ENCODE measurements at regions not wholly inside any gene's neighbourhood (a gene's known extent, or its start where the extent isn't known, plus 50 kb on each side); places are given as distances from the start of the nearest gene placed in this dataset.
A peak's percentile ranks its signal among the peaks of the same experiment; 100 is the strongest.

- H3K4me3 Mint-ChIP-seq, result no peak overlapping the region
- ChIA-PET POLR2A (no interaction called here), CTCF (no interaction called here)
- H3K27me3 ChIP-seq (ENCODE audit: insufficient read depth, low read length, poor library complexity, severe bottlenecking), result no peaks in the 10 kb centered on the region
- H3K4me1 ChIP-seq (ENCODE audit: insufficient read depth, low read length), result no peaks in the 10 kb centered on the region
- peaks cover 25 to 77% (median 51%) of the 10 kb centered on the region in 3 donors for H3K36me3 Mint-ChIP-seq
- H3K27ac Mint-ChIP-seq, result no peak overlapping the region
- peaks cover 0 to 6% (median 0%) of the 10 kb centered on the region in 3 donors for H3K4me1 Mint-ChIP-seq
- no peak overlapping the region for H3K4me3 ChIP-seq (ENCODE audit: low read length)
- H3K27ac ChIP-seq (ENCODE audit: low read depth, low read length), result no peak overlapping the region
- peaks cover 24 to 42% (median 37%) of the 10 kb centered on the region in 5 donors for H3K9me3 Mint-ChIP-seq
- H3K27me3 Mint-ChIP-seq, result peaks cover 0 to 2% of the 10 kb centered on the region in 2 donors
- no peaks in the 10 kb centered on the region for H3K9me3 ChIP-seq (ENCODE audit: low read length)
- no peak for DNase-seq
- H3K36me3 ChIP-seq (ENCODE audit: insufficient read depth, low read length), result no peaks in the 10 kb centered on the region
Observed at GRCh38 chr19:27779954-27780353, 1433.0 kb downstream of the UQCRFS1 start.

GRCh38 chr19:27777726-27778125 is 1435.2 kb downstream of the UQCRFS1 start:
- no peak for DNase-seq
- no peak overlapping the region for H3K4me3 ChIP-seq (ENCODE audit: low read length)
- H3K36me3 Mint-ChIP-seq, result peaks cover 23 to 86% (median 54%) of the 10 kb centered on the region in 3 donors
- no peaks in the 10 kb centered on the region for H3K36me3 ChIP-seq (ENCODE audit: insufficient read depth, low read length)
- CTCF ChIA-PET, result no interaction called here
- no peaks in the 10 kb centered on the region for H3K4me1 ChIP-seq (ENCODE audit: insufficient read depth, low read length)
- H3K27ac ChIP-seq (ENCODE audit: low read depth, low read length), result no peak overlapping the region
- POLR2A ChIA-PET, result no interaction called here
- H3K4me3 Mint-ChIP-seq, result no peak overlapping the region
- no peak overlapping the region for H3K27ac Mint-ChIP-seq
- peaks cover 0 to 2% of the 10 kb centered on the region in 2 donors for H3K27me3 Mint-ChIP-seq
- no peaks in the 10 kb centered on the region for H3K4me1 Mint-ChIP-seq
- H3K27me3 ChIP-seq (ENCODE audit: insufficient read depth, low read length, poor library complexity, severe bottlenecking), result no peaks in the 10 kb centered on the region
- peaks cover 14% of the 10 kb centered on the region for H3K9me3 ChIP-seq (ENCODE audit: low read length)
- peaks cover 37 to 63% (median 59%) of the 10 kb centered on the region in 5 donors for H3K9me3 Mint-ChIP-seq

- CTCF ChIA-PET, result no interaction called here
Observed at GRCh38 chr19:27777242-27777641, 1435.7 kb downstream of the UQCRFS1 start.

GRCh38 chr19:27776524-27776923 is 1436.4 kb downstream of the UQCRFS1 start:
- H3K27me3 ChIP-seq (ENCODE audit: insufficient read depth, low read length, poor library complexity, severe bottlenecking), result no peaks in the 10 kb centered on the region
- no peak overlapping the region for H3K27ac ChIP-seq (ENCODE audit: low read depth, low read length)
- no peak for DNase-seq
- Mint-ChIP-seq H3K27ac (no peak overlapping the region), H3K36me3 (peaks cover 22 to 90% (median 47%) of the 10 kb centered on the region in 3 donors), H3K4me1 (no peaks in the 10 kb centered on the region), H3K4me3 (no peak overlapping the region), H3K9me3 (peaks cover 49 to 75% (median 71%) of the 10 kb centered on the region in 5 donors), H3K27me3 (peaks cover 0 to 2% of the 10 kb centered on the region in 2 donors)
- H3K36me3 ChIP-seq (ENCODE audit: insufficient read depth, low read length), result no peaks in the 10 kb centered on the region
- ChIA-PET CTCF (no interaction called here), POLR2A (no interaction called here)
- H3K4me3 ChIP-seq (ENCODE audit: low read length), result no peak overlapping the region
- H3K4me1 ChIP-seq (ENCODE audit: insufficient read depth, low read length), result no peaks in the 10 kb centered on the region
- peaks cover 23% of the 10 kb centered on the region for H3K9me3 ChIP-seq (ENCODE audit: low read length)

More at GRCh38 chr19:27777242-27777641, 1435.7 kb downstream of the UQCRFS1 start:
- peaks cover 21 to 88% (median 51%) of the 10 kb centered on the region in 3 donors for H3K36me3 Mint-ChIP-seq
- Histone ChIP-seq H3K27ac (ENCODE audit: low read depth, low read length) (no peak overlapping the region), H3K9me3 (ENCODE audit: low read length) (peaks cover 16% of the 10 kb centered on the region), H3K4me1 (ENCODE audit: insufficient read depth, low read length) (no peaks in the 10 kb centered on the region), H3K27me3 (ENCODE audit: insufficient read depth, low read length, poor library complexity, severe bottlenecking) (no peaks in the 10 kb centered on the region), H3K4me3 (ENCODE audit: low read length) (no peak overlapping the region), H3K36me3 (ENCODE audit: insufficient read depth, low read length) (no peaks in the 10 kb centered on the region)
- DNase-seq, result no peak
- H3K27ac Mint-ChIP-seq, result peak overlapping the region in 1 of 8 donors; percentile 21
- peaks cover 42 to 68% (median 64%) of the 10 kb centered on the region in 5 donors for H3K9me3 Mint-ChIP-seq
- H3K27me3 Mint-ChIP-seq, result peaks cover 0 to 2% of the 10 kb centered on the region in 2 donors
- POLR2A ChIA-PET, result no interaction called here
- H3K4me3 Mint-ChIP-seq, result no peak overlapping the region
- no peaks in the 10 kb centered on the region for H3K4me1 Mint-ChIP-seq

- Mint-ChIP-seq H3K4me3 (no peak overlapping the region), H3K36me3 (peaks cover 22 to 87% (median 43%) of the 10 kb centered on the region in 3 donors), H3K27ac (no peak overlapping the region), H3K27me3 (peaks cover 0 to 2% of the 10 kb centered on the region in 2 donors), H3K9me3 (peaks cover 53 to 79% (median 76%) of the 10 kb centered on the region in 5 donors), H3K4me1 (no peaks in the 10 kb centered on the region)
- peaks cover 29% of the 10 kb centered on the region for H3K9me3 ChIP-seq (ENCODE audit: low read length)
- H3K4me1 ChIP-seq (ENCODE audit: insufficient read depth, low read length), result no peaks in the 10 kb centered on the region
- no peak for DNase-seq
- no peaks in the 10 kb centered on the region for H3K36me3 ChIP-seq (ENCODE audit: insufficient read depth, low read length)
- no peaks in the 10 kb centered on the region for H3K27me3 ChIP-seq (ENCODE audit: insufficient read depth, low read length, poor library complexity, severe bottlenecking)
- ChIA-PET POLR2A (no interaction called here), CTCF (no interaction called here)
- H3K4me3 ChIP-seq (ENCODE audit: low read length), result no peak overlapping the region
- no peak overlapping the region for H3K27ac ChIP-seq (ENCODE audit: low read depth, low read length)
Observed at GRCh38 chr19:27776020-27776419, 1436.9 kb downstream of the UQCRFS1 start.

- H3K4me3 ChIP-seq (ENCODE audit: low read length), result no peak overlapping the region
- Mint-ChIP-seq H3K4me1 (no peaks in the 10 kb centered on the region), H3K27ac (peak overlapping the region in 1 of 8 donors; percentile 61), H3K36me3 (peaks cover 22 to 80% (median 40%) of the 10 kb centered on the region in 3 donors), H3K9me3 (peaks cover 59 to 84% (median 82%) of the 10 kb centered on the region in 5 donors), H3K27me3 (no peaks in the 10 kb centered on the region), H3K4me3 (no peak overlapping the region)
- H3K36me3 ChIP-seq (ENCODE audit: insufficient read depth, low read length), result no peaks in the 10 kb centered on the region
- ChIA-PET CTCF (no interaction called here), POLR2A (no interaction called here)
- no peaks in the 10 kb centered on the region for H3K4me1 ChIP-seq (ENCODE audit: insufficient read depth, low read length)
- no peak for DNase-seq
- peaks cover 35% of the 10 kb centered on the region for H3K9me3 ChIP-seq (ENCODE audit: low read length)
- H3K27ac ChIP-seq (ENCODE audit: low read depth, low read length), result no peak overlapping the region
- no peaks in the 10 kb centered on the region for H3K27me3 ChIP-seq (ENCODE audit: insufficient read depth, low read length, poor library complexity, severe bottlenecking)
Observed at GRCh38 chr19:27775395-27775794, 1437.6 kb downstream of the UQCRFS1 start.

- Mint-ChIP-seq H3K4me3 (no peak overlapping the region), H3K27ac (peak overlapping the region in 1 of 8 donors; percentile 25), H3K9me3 (peaks cover 64 to 89% (median 87%) of the 10 kb centered on the region in 5 donors), H3K36me3 (peaks cover 22 to 79% (median 40%) of the 10 kb centered on the region in 3 donors), H3K4me1 (no peaks in the 10 kb centered on the region), H3K27me3 (no peaks in the 10 kb centered on the region)
- Histone ChIP-seq H3K27me3 (ENCODE audit: insufficient read depth, low read length, poor library complexity, severe bottlenecking) (no peaks in the 10 kb centered on the region), H3K4me3 (ENCODE audit: low read length) (no peak overlapping the region), H3K27ac (ENCODE audit: low read depth, low read length) (no peak overlapping the region), H3K9me3 (ENCODE audit: low read length) (peaks cover 35% of the 10 kb centered on the region), H3K4me1 (ENCODE audit: insufficient read depth, low read length) (no peaks in the 10 kb centered on the region), H3K36me3 (ENCODE audit: insufficient read depth, low read length) (no peaks in the 10 kb centered on the region)
- no peak for DNase-seq
- ChIA-PET CTCF (no interaction called here), POLR2A (no interaction called here)
Observed at GRCh38 chr19:27774827-27775226, 1438.1 kb downstream of the UQCRFS1 start.

- Mint-ChIP-seq H3K4me1 (no peaks in the 10 kb centered on the region), H3K36me3 (peaks cover 21 to 77% (median 39%) of the 10 kb centered on the region in 3 donors)
- POLR2A ChIA-PET, result no interaction called here
Observed at GRCh38 chr19:27774337-27774736, 1438.6 kb downstream of the UQCRFS1 start.

More at GRCh38 chr19:27774337-27774736, 1438.6 kb downstream of the UQCRFS1 start:
- Mint-ChIP-seq H3K27me3 (no peaks in the 10 kb centered on the region), H3K9me3 (peaks cover 69 to 93% (median 91%) of the 10 kb centered on the region in 5 donors), H3K27ac (no peak overlapping the region), H3K4me3 (no peak overlapping the region)
- Histone ChIP-seq H3K4me3 (ENCODE audit: low read length) (no peak overlapping the region), H3K27ac (ENCODE audit: low read depth, low read length) (no peak overlapping the region), H3K4me1 (ENCODE audit: insufficient read depth, low read length) (no peaks in the 10 kb centered on the region), H3K27me3 (ENCODE audit: insufficient read depth, low read length, poor library complexity, severe bottlenecking) (no peaks in the 10 kb centered on the region), H3K36me3 (ENCODE audit: insufficient read depth, low read length) (no peaks in the 10 kb centered on the region), H3K9me3 (ENCODE audit: low read length) (peaks cover 35% of the 10 kb centered on the region)
- CTCF ChIA-PET, result no interaction called here
- no peak for DNase-seq

Measured in CD8-positive, alpha-beta memory T cell (primary cell).